K562 (cell line): ENCODE measurements at regions not wholly inside any gene's neighbourhood (a gene's known extent, or its start where the extent isn't known, plus 50 kb on each side); places are given as distances from the start of the nearest gene placed in this dataset.

ENCODE experiments used
- ATAC-seq: fragments of 200-7000 bp; cut with Tn5 transposase; 3 replicates; pipeline ENCODE4 v1.9.1; 2020; ENCODE audit warnings: moderate library complexity
- BruUV-seq: library from RNA; stranded (reverse); fragments of 400-500 nt; replicated peaks from 2 replicates; lab custom pipeline; 2021; lab: Mats Ljungman, UMichigan
- CTCF ChIA-PET: fragments of 300-600 bp; formaldehyde crosslinking; extraction: SDS; loops from one replicate; lab custom pipeline; 2021; ENCODE audit warnings: low intra/inter-chr PET ratio; lab: Yijun Ruan, JAX
- POLR2A ChIA-PET: fragments of 300-600, 350-650 bp; sonication (Branson Sonifier 250); formaldehyde crosslinking; extraction: SDS; loops from one replicate; lab custom pipeline; 2021; ENCODE audit warnings: antibody characterized with exemption, inconsistent platforms; lab: Yijun Ruan, JAX
- DNase-seq, 4 experiments: peaks; one replicate each; pipeline versions ENCODE4 v3.0.0 to v3.0.0-alpha.2; 2011 to 2018; ENCODE audit warnings: low spot score in 3 of 4, mixed read lengths in 3 of 4; ENCODE audit errors: extremely low read depth in 1 of 4
- FAIRE-seq: peaks from 2 replicates; lab custom pipeline; 2011; peaks lifted over from hg19 to GRCh38; lab: Jason Lieb, UNC
- H2AFZ ChIP-seq: 2 replicates; pipeline ENCODE4 v1.6.0; 2011; ENCODE audit warnings: low read depth, low read length, control low read depth, inconsistent platforms
- H3K27ac ChIP-seq: fragments of 200-600 bp; 3 replicates; pipeline ENCODE4 v1.8.0; 2011; ENCODE audit warnings: low read depth, mild to moderate bottlenecking, control low read depth, inconsistent platforms, low read length, moderate library complexity, mixed read lengths; ENCODE audit errors: extremely low read depth
- H3K27me3 ChIP-seq, 2 experiments: fragments of 300-600 bp in 1 of 2; 2 replicates in 1 of 2; 3 replicates in 1 of 2; pipeline versions ENCODE4 v1.6.0 to v1.8.0; 2011; ENCODE audit warnings: inconsistent platforms in 2 of 2, low read length in 2 of 2, mild to moderate bottlenecking in 1 of 2, mixed read lengths in 1 of 2, moderate library complexity in 1 of 2; ENCODE audit not compliant: control insufficient read depth in 2 of 2, insufficient read depth in 2 of 2
- H3K36me3 ChIP-seq: fragments of 300-600 bp; 3 replicates; pipeline ENCODE4 v1.8.0; 2011; ENCODE audit warnings: mild to moderate bottlenecking, low read length, inconsistent platforms; ENCODE audit not compliant: control insufficient read depth, insufficient read depth
- H3K4me1 ChIP-seq, 2 experiments: fragments of 200-600 bp in 1 of 2; replicated peaks in 1 of 2; 2 replicates in 1 of 2; 3 replicates in 1 of 2; pipeline versions ENCODE4 v1.5.1 to v1.8.0; 2011; ENCODE audit warnings: inconsistent platforms in 2 of 2, low read length in 2 of 2, mild to moderate bottlenecking in 1 of 2, mixed read lengths in 1 of 2, moderate library complexity in 1 of 2; ENCODE audit not compliant: control insufficient read depth in 2 of 2, insufficient read depth in 2 of 2
- H3K4me2 ChIP-seq: 2 replicates; pipeline ENCODE4 v1.6.1; 2011; ENCODE audit warnings: low read length, control low read depth, inconsistent platforms, mixed read lengths; ENCODE audit not compliant: insufficient read depth
- H3K4me3 ChIP-seq: fragments of 200-600 bp; sonication (generic), shearing (Covaris generic); 2 replicates; pipeline ENCODE4 v1.5.1; 2016; ENCODE audit warnings: control low read depth, inconsistent platforms
- H3K79me2 ChIP-seq: fragments of 200-600 bp; 3 replicates; pipeline ENCODE4 v1.8.0; 2011; ENCODE audit warnings: low read length, inconsistent platforms; ENCODE audit not compliant: control insufficient read depth, insufficient read depth
- H3K9ac ChIP-seq, 2 experiments: 2 replicates each; pipeline versions ENCODE4 v1.6.0 to v1.6.1; 2011; ENCODE audit warnings: low read depth in 2 of 2, low read length in 2 of 2, control low read depth in 1 of 2, inconsistent platforms in 1 of 2, mild to moderate bottlenecking in 1 of 2, mixed read lengths in 1 of 2; ENCODE audit not compliant: insufficient read depth in 1 of 2
- H3K9me1 ChIP-seq: one replicate; pipeline ENCODE4 v1.6.0; 2011; ENCODE audit warnings: inconsistent platforms, mild to moderate bottlenecking, low read length, moderate library complexity; ENCODE audit not compliant: control insufficient read depth, insufficient read depth
- H3K9me3 ChIP-seq: replicated peaks from 2 replicates; pipeline ENCODE4 v1.5.1; 2011; ENCODE audit warnings: low read depth, low read length, inconsistent platforms; ENCODE audit not compliant: control insufficient read depth, insufficient read depth
- H4K20me1 ChIP-seq: replicated peaks from 2 replicates; pipeline ENCODE4 v1.6.1; 2011; ENCODE audit warnings: low read length, inconsistent platforms, mixed read lengths; ENCODE audit not compliant: control insufficient read depth, insufficient read depth
- FOXK1 ChIP-seq: sonication (generic); formaldehyde crosslinking; IDR thresholded peaks from 2 replicates; pipeline ENCODE4 v1.8.0; 2022; ENCODE audit warnings: missing genetic modification reagents, mild to moderate bottlenecking, borderline replicate concordance
- SREBF2 ChIP-seq: sonication (generic); formaldehyde crosslinking; IDR thresholded peaks from 2 replicates; pipeline ENCODE4 v1.4.0; 2020; ENCODE audit warnings: mild to moderate bottlenecking, missing genetic modification reagents
- ZNF609 ChIP-seq: sonication (generic); formaldehyde crosslinking; IDR thresholded peaks from 2 replicates; pipeline ENCODE4 v1.8.1; 2023; ENCODE audit warnings: missing genetic modification reagents, mild to moderate bottlenecking, borderline replicate concordance
- WGBS: fragments of 100-300 bp; shearing (Covaris generic); methylation state at CpG from one replicate; pipeline ENCODE4 v1.1.6; 2016; ENCODE audit warnings: low coverage, mixed read lengths; ENCODE audit not compliant: insufficient coverage; ENCODE audit errors: missing lambda C conversion rate; 5-methylcytosine and 5-hydroxymethylcytosine counted together
- in situ Hi-C: fragments of 300-500 bp; cut with MboI; formaldehyde crosslinking; loops from 4 replicates; pipeline ENCODE4 v1.15.0; 2018; ENCODE audit warnings: inconsistent platforms, mixed read lengths
- intact Hi-C: fragments of 100-400 bp; cut with micrococcal nuclease; formaldehyde crosslinking; loops from 2 replicates; pipeline ENCODE4 v1.14.2; 2022

GRCh38 chr13:59542303-59542702, 621.4 kb downstream of the DIAPH3 start (continued):
- no peak for TF ChIP-seq ZNF609 (CRISPR knock-in tag)
- no peak for TF ChIP-seq FOXK1 (CRISPR knock-in tag)
- TF ChIP-seq, all 486 proteins: peak for 0

- H3K79me2 ChIP-seq = no peaks in the 10 kb centered on the region
- no peaks in the 10 kb centered on the region for H3K9me3 ChIP-seq
- H4K20me1 ChIP-seq = no peaks in the 10 kb centered on the region
- 31% methylated on average over 1 of the region's 1 CpG for WGBS
- H3K36me3 ChIP-seq = no peaks in the 10 kb centered on the region
- DNase-seq = no peak
- H3K27ac ChIP-seq = no peak overlapping the region
- in situ Hi-C loops = no loop called here
- H3K4me3 ChIP-seq = no peak overlapping the region
- TF ChIP-seq SREBF2 (CRISPR knock-in tag) = no peak
- H3K9ac ChIP-seq = no peak overlapping the region
- no peak for ATAC-seq
- no peaks in the 10 kb centered on the region for H3K27me3 ChIP-seq
- H3K4me1 ChIP-seq = no peaks in the 10 kb centered on the region; a peak in 1 of 5 replicates
- POLR2A ChIA-PET = no interaction called here
- H3K9me1 ChIP-seq = no peaks in the 10 kb centered on the region
- CTCF ChIA-PET = no interaction called here
- no peak for FAIRE-seq
- intact Hi-C loops = loop anchor here (10.0 kb wide), 1 partner anchor 149 kb away; no protein-coding TSS in a partner anchor
- no peak overlapping the region for H2AFZ ChIP-seq
- H3K4me2 ChIP-seq = no peak overlapping the region
- BruUV-seq = no TSS peak
These were observed 620.3 kb downstream of the DIAPH3 start for GRCh38 chr13:59543418-59543817.
